Right cardiac atrium (tissue), 5 donors: ENCODE measurements at regions not wholly inside any gene's neighbourhood (a gene's known extent, or its start where the extent isn't known, plus 50 kb on each side); places are given as distances from the start of the nearest gene placed in this dataset.
A peak's percentile ranks its signal among the peaks of the same experiment; 100 is the strongest.

Experiments used
- ATAC-seq, 2 donors: fragments of 200-7000 bp; cut with Tn5 transposase; one replicate each; pipeline versions ENCODE4 v1.8.0 to v1.9.1; 2020; ENCODE audit warnings: moderate library complexity in 2 of 2, mild to moderate bottlenecking in 1 of 2
- DNase-seq, 3 donors: peaks; one replicate each; pipeline ENCODE4 v3.0.0-alpha.2; 2020
- H3K27ac ChIP-seq: one replicate; pipeline ENCODE4 v1.5.1; 2013; ENCODE audit warnings: mild to moderate bottlenecking, low read length, control low read depth, moderate library complexity
- H3K27me3 ChIP-seq: one replicate; pipeline ENCODE4 v1.6.1; 2013; ENCODE audit not compliant: control insufficient read depth, insufficient read depth
- H3K4me1 ChIP-seq: one replicate; pipeline ENCODE4 v1.6.1; 2013; ENCODE audit warnings: low read length; ENCODE audit not compliant: control insufficient read depth, insufficient read depth
- H3K4me3 ChIP-seq: one replicate; pipeline ENCODE4 v1.5.1; 2013; ENCODE audit warnings: low read length, control low read depth
- H3K9me3 ChIP-seq: one replicate; pipeline ENCODE4 v1.6.1; 2013; ENCODE audit warnings: low read length; ENCODE audit not compliant: control insufficient read depth
- WGBS: extraction: QIAGEN DNeasy Blood & Tissue Kit; methylation state at CpG from one replicate; pipeline ENCODE4 v1.1.7; 2013; 5-methylcytosine and 5-hydroxymethylcytosine counted together
- intact Hi-C, 4 donors: fragments of 100-400 bp; cut with DNase I; formaldehyde crosslinking; loops; one replicate each; pipeline versions ENCODE4 v1.11.0 to v1.14.0; 2022 to 2023
- donor health status: healthy with polysubstance abuse.
- donor health status: DM: no; HTN: yes; CAD: no.
- donor health status: DM: no; HTN: no; CAD: no.
- donor health status: DM: no; HTN: yes; CAD: no; lungs with severe emphysema.
- donor health status: DM: yes; HTN: yes; CAD: no.

DNA sequence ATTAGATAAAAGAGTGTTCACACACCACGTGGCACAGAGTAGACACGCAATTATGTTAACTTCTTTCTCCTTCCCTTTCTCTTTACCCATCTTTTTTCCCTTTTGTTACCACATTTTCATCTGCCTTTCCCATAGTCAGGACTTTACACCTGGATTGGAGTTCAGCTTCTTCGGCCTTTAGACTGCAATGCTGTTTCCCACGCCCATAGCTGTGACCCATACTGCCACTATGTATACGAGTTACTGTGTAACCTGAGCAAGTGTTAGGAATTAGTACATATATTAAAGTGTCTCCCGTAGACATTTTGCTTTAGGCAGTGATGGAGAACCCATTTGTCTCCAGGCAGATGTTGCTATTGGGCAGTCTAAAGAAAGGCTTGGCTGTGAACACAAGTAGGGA, 143.6 kb upstream of the SLC28A3 start:
- no peak for DNase-seq
- no peak for ATAC-seq
- whole genome bisulfite sequencing = 81% methylated on average over 6 of the region's 6 CpGs
- no peaks in the 10 kb centered on the region for H3K9me3 ChIP-seq
- H3K27ac ChIP-seq = no peak overlapping the region
- intact Hi-C loops = no loop called here
- H3K4me3 ChIP-seq = no peak overlapping the region
- no peaks in the 10 kb centered on the region for H3K27me3 ChIP-seq
- H3K4me1 ChIP-seq = no peaks in the 10 kb centered on the region

DNA sequence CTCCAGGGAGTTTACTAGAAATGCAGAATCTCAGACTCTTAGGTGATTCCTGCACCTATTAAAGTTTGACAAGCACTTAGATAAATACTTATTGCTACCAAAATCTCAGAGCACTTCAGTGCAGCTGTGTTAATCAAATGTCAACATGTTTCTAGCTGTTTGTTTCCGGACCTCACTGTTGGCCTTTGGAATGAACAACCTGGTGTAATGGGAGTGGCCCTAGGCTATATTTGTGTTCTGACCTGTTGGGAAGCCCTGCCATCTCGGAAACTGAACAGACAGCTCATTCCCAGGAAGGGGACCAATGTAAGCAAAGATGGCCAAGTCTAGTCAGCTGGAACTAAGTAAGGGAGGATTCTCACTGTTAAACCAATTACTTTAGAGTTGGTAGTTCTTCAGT, 145.0 kb upstream of the SLC28A3 start:
- DNase-seq (no peak), ATAC-seq (no peak)
- no peak overlapping the region for H3K4me3 ChIP-seq
- intact Hi-C loops = no loop called here
- H3K9me3 ChIP-seq = no peaks in the 10 kb centered on the region
- no peaks in the 10 kb centered on the region for H3K4me1 ChIP-seq
- no peak overlapping the region for H3K27ac ChIP-seq
- WGBS = 85% methylated on average over 2 of the region's 2 CpGs
- no peaks in the 10 kb centered on the region for H3K27me3 ChIP-seq

DNA sequence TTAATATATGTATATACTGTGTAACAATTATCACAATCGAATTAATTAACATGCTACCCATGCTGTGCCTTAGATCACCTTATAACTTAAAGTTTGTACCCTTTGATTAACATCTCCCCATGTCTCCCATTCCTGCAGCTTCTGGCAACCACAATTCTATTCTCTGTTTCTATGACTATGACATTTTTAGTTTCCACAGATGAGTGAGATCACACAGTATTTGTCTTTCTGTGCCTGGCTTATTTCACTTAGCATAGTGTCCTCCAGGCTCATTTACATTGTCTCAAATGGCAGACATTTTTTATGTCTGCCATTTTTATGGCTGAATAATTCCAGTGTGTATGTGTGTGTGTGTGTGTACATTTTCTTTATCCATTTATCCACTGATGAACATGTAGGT, 146.1 kb upstream of the SLC28A3 start:
- intact Hi-C loops = no loop called here
- H3K27me3 ChIP-seq = no peaks in the 10 kb centered on the region
- 79% methylated on average over 1 of the region's 1 CpG for WGBS
- no peak for ATAC-seq
- no peak overlapping the region for H3K4me3 ChIP-seq
- no peaks in the 10 kb centered on the region for H3K4me1 ChIP-seq
- no peak for DNase-seq
- H3K9me3 ChIP-seq = no peaks in the 10 kb centered on the region
- no peak overlapping the region for H3K27ac ChIP-seq

DNA sequence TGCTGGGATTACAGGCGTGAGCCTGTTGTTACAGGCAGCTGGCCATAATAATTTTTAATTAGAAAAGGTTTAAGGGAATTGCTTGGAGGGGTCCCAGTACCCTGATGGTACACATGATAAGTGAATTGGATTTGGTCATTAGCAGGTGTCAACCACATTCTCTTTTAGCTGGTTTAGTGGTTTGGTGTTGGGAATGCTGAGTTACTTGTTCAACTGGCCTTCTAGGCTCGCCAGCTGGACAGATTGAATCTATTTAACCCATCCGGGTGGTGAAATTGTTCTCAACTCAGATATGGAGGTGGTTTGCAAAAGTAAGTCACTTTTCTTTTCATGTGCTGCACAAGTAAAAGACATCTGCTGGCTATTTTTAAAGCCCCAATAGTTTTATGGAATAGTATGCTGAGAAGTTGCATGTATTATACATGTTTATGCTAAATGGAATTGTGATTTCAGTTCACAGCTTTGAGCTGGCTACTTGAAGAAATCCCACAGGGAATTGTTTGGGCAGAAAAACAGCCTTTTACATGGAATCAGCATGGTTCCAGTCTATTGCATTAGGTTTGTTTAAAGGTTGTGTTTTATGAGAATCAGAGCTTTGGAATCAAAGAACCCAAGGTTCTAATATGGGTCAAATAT, 149.8 kb upstream of the SLC28A3 start:
- ATAC-seq (no peak), DNase-seq (no peak)
- intact Hi-C loops = no loop called here
- Histone ChIP-seq H3K27me3 (no peaks in the 10 kb centered on the region), H3K4me3 (no peak overlapping the region), H3K27ac (no peak overlapping the region), H3K4me1 (no peaks in the 10 kb centered on the region), H3K9me3 (no peaks in the 10 kb centered on the region)
- WGBS = 68% methylated on average over 3 of the region's 3 CpGs

DNA sequence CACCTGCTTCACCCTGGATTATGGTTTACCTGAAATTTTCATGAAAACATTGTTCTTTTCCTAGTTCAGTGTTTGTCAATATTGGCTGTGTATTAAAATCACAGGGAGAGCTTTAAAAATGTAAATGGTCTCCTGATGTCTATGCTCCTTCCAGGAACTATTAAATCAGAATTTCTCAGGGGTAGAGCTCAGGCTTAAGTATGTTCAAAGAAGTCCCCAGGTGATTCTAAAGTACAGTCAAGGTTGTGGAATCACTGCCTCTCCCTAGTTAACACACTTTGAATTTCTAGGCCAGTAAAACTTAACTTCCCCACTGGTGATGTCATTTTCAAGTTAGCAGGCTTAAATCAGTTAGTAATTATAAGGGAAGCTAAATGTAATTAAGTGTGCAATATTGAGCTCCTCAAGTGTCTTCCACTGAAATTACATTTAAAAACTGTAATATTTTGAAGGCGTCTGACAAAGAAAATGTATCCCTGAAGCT, 150.3 kb upstream of the SLC28A3 start:
- intact Hi-C loops = no loop called here
- Histone ChIP-seq H3K4me1 (no peaks in the 10 kb centered on the region), H3K4me3 (no peak overlapping the region), H3K27ac (no peak overlapping the region), H3K27me3 (no peaks in the 10 kb centered on the region), H3K9me3 (no peaks in the 10 kb centered on the region)
- 83% methylated on average over 1 of the region's 1 CpG for WGBS
- ATAC-seq (no peak), DNase-seq (no peak)

DNA sequence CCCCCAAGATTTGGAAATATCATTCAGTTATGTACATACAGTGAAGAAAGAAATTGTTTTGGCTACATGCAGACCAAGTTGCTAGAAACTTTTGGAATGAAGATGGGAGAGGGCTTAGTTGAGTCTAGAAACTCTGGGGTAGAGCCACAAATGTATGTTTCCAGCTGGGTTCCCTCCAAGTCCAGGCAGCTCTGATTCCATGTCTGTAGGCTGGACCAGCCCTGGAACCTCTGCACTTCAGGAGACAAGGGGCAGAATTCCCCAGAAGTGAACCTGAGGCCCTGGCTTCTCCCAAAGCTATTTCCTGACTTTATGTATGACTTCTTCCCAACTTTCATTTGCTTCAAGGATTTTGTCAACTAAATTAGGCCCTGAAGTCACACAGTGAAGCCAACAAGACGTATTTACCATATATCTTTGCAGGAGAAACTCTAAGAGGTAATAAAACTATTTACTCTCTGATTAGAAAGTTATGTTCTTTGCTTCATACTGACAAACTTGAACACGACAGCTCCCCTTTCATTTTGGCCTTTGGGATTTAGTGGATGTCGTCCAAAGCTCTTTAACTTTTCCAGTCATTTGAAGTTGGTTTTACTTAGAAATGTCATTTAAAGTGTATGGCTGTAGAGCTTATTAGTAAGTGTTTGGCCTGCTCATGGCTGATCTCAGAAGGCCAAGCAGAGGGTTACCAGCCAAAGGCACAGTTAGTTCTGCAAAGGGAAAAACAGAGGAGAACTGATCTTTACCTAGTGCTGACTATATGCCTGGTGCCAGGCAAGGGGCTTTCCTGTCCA, 152.0 kb upstream of the SLC28A3 start:
- Histone ChIP-seq H3K27me3 (no peaks in the 10 kb centered on the region), H3K27ac (no peak overlapping the region), H3K4me1 (no peaks in the 10 kb centered on the region), H3K9me3 (no peaks in the 10 kb centered on the region), H3K4me3 (no peak overlapping the region)
- DNase-seq = no peak
- 57% methylated on average over 3 of the region's 3 CpGs for WGBS
- intact Hi-C loops = no loop called here
- ATAC-seq = peak; percentile 21 to 77

DNA sequence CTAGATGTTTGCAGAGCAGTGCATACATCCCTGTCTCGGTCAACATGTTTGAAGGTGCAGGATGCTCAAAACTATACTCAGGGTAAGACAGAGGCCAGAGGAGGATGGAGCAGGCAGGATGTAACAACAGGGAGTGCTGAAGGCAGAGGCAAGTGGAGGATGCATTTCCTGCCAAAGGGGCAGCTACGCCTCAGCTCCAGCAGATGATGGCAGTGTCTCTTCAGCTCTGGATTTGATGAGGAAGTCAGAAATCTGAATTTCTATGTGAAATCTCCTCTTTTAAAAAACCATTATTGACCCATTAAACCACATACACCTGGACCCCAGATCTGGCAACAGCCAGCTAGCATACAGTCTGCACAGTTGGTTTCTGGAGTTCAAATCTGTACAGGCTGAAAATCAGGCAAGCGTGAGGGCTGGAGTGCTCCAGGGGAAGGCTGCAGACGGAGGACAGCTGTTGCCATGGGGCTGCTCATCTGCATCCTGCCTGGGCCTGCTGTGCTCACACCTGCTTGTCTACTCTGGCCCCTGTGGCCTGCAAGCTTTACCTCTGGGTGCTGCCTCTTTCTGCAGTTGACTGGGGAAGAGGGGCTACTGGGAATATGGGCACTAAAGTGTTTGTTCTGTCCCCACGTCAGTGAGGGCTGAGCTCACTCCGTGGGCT, 152.9 kb upstream of the SLC28A3 start:
- intact Hi-C loops = no loop called here
- Histone ChIP-seq H3K9me3 (no peaks in the 10 kb centered on the region), H3K27ac (no peak overlapping the region), H3K27me3 (no peaks in the 10 kb centered on the region), H3K4me3 (no peak overlapping the region), H3K4me1 (no peaks in the 10 kb centered on the region)
- DNase-seq (no peak), ATAC-seq (no peak)
- WGBS = 68% methylated on average over 6 of the region's 6 CpGs

DNA sequence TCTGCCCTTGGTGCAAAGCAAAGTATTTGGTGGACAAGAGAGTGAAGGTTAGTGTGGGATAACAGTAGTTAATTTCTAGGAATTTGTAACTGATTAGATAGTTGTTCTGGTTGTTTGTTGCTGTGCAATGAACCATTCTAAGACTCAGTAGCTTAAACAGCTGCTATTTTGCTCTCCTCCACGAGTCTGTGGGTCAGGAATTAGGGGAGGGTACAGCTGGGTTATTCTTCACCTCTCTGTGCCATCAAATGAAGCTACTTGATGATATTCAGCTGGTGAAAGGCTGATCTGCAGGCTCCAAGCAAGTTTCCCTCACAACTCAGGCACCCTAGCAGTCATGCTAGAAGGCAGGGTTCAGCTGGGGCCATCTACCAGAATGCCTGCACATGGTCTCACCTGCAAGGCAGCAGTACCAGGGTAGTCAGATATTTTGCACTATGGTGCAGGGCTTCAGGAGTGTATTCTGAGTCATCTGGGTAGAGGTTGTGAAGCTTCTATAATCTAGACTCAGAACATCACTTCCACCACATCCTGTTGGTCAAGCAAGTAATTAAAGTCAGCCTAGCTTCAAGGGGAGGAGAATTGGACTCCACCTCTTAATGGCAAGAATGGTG, 159.5 kb upstream of the SLC28A3 start:
- Histone ChIP-seq H3K4me3 (no peak overlapping the region), H3K9me3 (no peaks in the 10 kb centered on the region), H3K27me3 (no peaks in the 10 kb centered on the region), H3K27ac (no peak overlapping the region), H3K4me1 (no peaks in the 10 kb centered on the region)
- 27% methylated on average over 1 of the region's 1 CpG for WGBS
- intact Hi-C loops = no loop called here
- ATAC-seq = no peak
- no peak for DNase-seq

DNA sequence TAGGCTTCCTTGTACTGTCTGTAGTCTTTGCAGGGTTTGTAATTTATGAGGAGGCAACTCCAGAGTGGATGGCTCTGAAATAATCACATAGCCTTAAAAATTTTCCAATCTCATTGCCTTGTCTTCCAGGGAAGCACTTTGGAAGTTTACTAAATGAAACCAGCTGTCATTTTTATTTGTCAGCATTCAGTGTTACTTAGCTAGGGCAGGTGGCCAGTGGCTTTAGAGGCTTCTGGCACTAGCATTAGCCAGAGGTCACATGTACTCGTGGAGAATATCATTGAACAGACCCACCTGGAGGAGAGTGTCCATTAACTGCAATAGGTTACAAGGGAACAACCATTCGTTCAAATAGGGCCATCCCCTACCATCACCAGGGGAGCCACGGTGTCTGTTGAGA, 160.3 kb upstream of the SLC28A3 start:
- ATAC-seq (no peak), DNase-seq (no peak)
- H3K4me3 ChIP-seq = no peak overlapping the region
- H3K4me1 ChIP-seq = no peaks in the 10 kb centered on the region
- WGBS = 54% methylated on average over 3 of the region's 3 CpGs
- H3K9me3 ChIP-seq = no peaks in the 10 kb centered on the region
- no peak overlapping the region for H3K27ac ChIP-seq
- H3K27me3 ChIP-seq = no peaks in the 10 kb centered on the region
- intact Hi-C loops = no loop called here

DNA sequence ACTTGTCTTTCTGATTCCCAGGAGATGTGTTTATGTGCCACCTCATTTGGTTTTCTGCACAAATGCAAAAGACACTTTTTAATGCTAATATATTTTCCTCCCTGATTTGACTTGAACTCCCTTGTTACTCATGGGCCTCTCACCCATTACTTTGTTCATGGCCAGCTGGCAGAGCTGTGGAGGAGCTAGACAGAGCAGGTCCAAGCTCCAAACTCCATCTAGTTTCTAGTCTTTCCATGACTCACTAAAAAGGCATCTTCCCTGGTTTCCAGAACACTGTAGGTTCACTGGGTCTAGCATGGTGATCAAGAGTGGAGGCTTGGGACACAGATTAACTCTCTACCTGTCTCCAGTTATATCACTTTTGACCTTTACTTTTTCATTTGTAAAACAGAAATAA, 161.0 kb upstream of the SLC28A3 start:
- no peaks in the 10 kb centered on the region for H3K4me1 ChIP-seq
- H3K4me3 ChIP-seq = no peak overlapping the region
- no peaks in the 10 kb centered on the region for H3K9me3 ChIP-seq
- DNase-seq (peak in 2 of 3 donors; percentile 52 to 64), ATAC-seq (peak; percentile 44 to 83)
- intact Hi-C loops = no loop called here
- H3K27ac ChIP-seq = no peak overlapping the region
- H3K27me3 ChIP-seq = no peaks in the 10 kb centered on the region

DNA sequence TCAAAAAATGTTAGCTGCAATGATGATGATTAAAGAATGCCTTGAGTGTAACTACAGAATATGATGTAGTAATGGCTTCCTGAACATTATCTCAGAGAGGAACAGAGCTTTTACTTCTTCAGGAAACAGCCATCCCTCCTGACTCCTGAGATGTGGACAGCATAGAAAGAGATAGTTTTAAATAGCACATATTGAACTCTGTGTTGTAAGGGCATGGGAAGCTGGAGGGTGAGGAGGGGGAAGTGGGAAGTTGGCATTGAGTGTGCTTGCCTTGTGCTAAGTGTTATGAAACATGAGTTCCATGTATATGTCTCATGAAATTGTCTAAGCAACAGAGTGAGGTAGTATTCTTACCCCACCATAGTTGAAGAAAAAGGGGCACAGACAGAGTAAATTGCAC, 161.5 kb upstream of the SLC28A3 start:
- Histone ChIP-seq H3K9me3 (no peaks in the 10 kb centered on the region), H3K27me3 (no peaks in the 10 kb centered on the region), H3K4me3 (no peak overlapping the region), H3K4me1 (no peaks in the 10 kb centered on the region), H3K27ac (no peak overlapping the region)
- intact Hi-C loops = no loop called here
- ATAC-seq (no peak), DNase-seq (no peak)
